ENCODE measurements at regions not wholly inside any gene's neighbourhood (a gene's known extent, or its start where the extent isn't known, plus 50 kb on each side); places are given as distances from the start of the nearest gene placed in this dataset.
A peak's percentile ranks its signal among the peaks of the same experiment; 100 is the strongest.

- Mint-ChIP-seq H3K4me3 (no peak overlapping the region), H3K27me3 (ENCODE audit: low read depth) (no peaks in the 10 kb centered on the region), H3K36me3 (ENCODE audit: low read depth) (peaks cover 4% of the 10 kb centered on the region), H3K4me1 (peaks cover 26% of the 10 kb centered on the region), H3K9me3 (peaks cover 10% of the 10 kb centered on the region), H3K27ac (peak overlapping the region; percentile 66 to 83 (median 82))
- TF ChIP-seq, protein P1, sequence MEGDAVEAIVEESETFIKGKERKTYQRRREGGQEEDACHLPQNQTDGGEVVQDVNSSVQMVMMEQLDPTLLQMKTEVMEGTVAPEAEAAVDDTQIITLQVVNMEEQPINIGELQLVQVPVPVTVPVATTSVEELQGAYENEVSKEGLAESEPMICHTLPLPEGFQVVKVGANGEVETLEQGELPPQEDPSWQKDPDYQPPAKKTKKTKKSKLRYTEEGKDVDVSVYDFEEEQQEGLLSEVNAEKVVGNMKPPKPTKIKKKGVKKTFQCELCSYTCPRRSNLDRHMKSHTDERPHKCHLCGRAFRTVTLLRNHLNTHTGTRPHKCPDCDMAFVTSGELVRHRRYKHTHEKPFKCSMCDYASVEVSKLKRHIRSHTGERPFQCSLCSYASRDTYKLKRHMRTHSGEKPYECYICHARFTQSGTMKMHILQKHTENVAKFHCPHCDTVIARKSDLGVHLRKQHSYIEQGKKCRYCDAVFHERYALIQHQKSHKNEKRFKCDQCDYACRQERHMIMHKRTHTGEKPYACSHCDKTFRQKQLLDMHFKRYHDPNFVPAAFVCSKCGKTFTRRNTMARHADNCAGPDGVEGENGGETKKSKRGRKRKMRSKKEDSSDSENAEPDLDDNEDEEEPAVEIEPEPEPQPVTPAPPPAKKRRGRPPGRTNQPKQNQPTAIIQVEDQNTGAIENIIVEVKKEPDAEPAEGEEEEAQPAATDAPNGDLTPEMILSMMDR (IDR thresholded peaks at IDR 0.05; ENCODE audit: unreplicated experiment in 3 of 3) = no peak
Observed at GRCh38 chr2:145066151-145066661, 546.3 kb upstream of the ZEB2 start.

- Mint-ChIP-seq H3K4me1 (peaks cover 26% of the 10 kb centered on the region), H3K27ac (peak overlapping the region; percentile 66 to 83 (median 82)), H3K4me3 (no peak overlapping the region), H3K36me3 (ENCODE audit: low read depth) (peaks cover 4% of the 10 kb centered on the region), H3K27me3 (ENCODE audit: low read depth) (no peaks in the 10 kb centered on the region), H3K9me3 (peaks cover 9% of the 10 kb centered on the region)
- TF ChIP-seq, protein P1 (IDR thresholded peaks at IDR 0.05; ENCODE audit: unreplicated experiment in 3 of 3) = no peak
Observed at GRCh38 chr2:145065342-145065741, 545.4 kb upstream of the ZEB2 start.

- TF ChIP-seq, protein P1 (IDR thresholded peaks at IDR 0.05; ENCODE audit: unreplicated experiment in 3 of 3) = no peak
- no peak overlapping the region for H3K27ac Mint-ChIP-seq
- peaks cover 5% of the 10 kb centered on the region for H3K9me3 Mint-ChIP-seq
- H3K4me3 Mint-ChIP-seq = no peak overlapping the region
- peaks cover 30% of the 10 kb centered on the region for H3K4me1 Mint-ChIP-seq
- peaks cover 3% of the 10 kb centered on the region for H3K36me3 Mint-ChIP-seq (ENCODE audit: low read depth)
- no peaks in the 10 kb centered on the region for H3K27me3 Mint-ChIP-seq (ENCODE audit: low read depth)
Observed at GRCh38 chr2:145064511-145064910, 544.6 kb upstream of the ZEB2 start.

- Mint-ChIP-seq H3K36me3 (ENCODE audit: low read depth) (no peaks in the 10 kb centered on the region), H3K4me3 (no peak overlapping the region), H3K27me3 (ENCODE audit: low read depth) (no peaks in the 10 kb centered on the region), H3K27ac (no peak overlapping the region), H3K9me3 (peaks cover 4% of the 10 kb centered on the region), H3K4me1 (peaks cover 10% of the 10 kb centered on the region)
- TF ChIP-seq, protein P1 (IDR thresholded peaks at IDR 0.05; ENCODE audit: unreplicated experiment in 3 of 3) = no peak
Observed at GRCh38 chr2:145060876-145061275, 541.0 kb upstream of the ZEB2 start.

DNA sequence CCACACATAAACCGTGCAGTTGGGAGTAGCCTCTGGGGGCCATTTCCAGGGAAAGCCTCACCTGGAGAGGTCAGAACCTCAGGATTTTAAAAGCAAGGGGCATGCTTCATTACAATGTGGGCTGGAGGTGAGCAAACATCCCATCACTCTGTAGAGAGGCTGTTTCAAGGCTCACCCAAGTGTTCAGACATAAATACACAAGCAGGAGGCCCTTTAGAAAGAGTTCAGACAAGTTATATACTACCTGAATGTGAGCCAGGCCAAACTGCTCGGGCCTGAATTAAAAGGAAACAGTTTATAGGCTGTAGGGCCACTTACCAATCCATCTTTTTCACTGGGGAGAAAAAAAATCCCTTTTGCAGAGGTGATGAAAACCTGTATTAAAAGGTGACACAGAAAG is 540.0 kb upstream of the ZEB2 start:
- Mint-ChIP-seq H3K27me3 (ENCODE audit: low read depth) (no peaks in the 10 kb centered on the region), H3K4me1 (peaks cover 5% of the 10 kb centered on the region), H3K36me3 (ENCODE audit: low read depth) (no peaks in the 10 kb centered on the region), H3K9me3 (peaks cover 4% of the 10 kb centered on the region), H3K27ac (peak overlapping the region in 2 of 3 experiments; percentile 5 to 9), H3K4me3 (no peak overlapping the region)
- TF ChIP-seq, protein P1 (IDR thresholded peaks at IDR 0.05; ENCODE audit: unreplicated experiment in 3 of 3) = no peak

GRCh38 chr2:145059343-145059742 is 539.4 kb upstream of the ZEB2 start:
- TF ChIP-seq, protein P1 (IDR thresholded peaks at IDR 0.05; ENCODE audit: unreplicated experiment in 3 of 3) = no peak
- Mint-ChIP-seq H3K9me3 (peaks cover 4% of the 10 kb centered on the region), H3K4me3 (no peak overlapping the region), H3K36me3 (ENCODE audit: low read depth) (no peaks in the 10 kb centered on the region), H3K4me1 (peaks cover 5% of the 10 kb centered on the region), H3K27ac (peak overlapping the region in 2 of 3 experiments; percentile 9 to 41), H3K27me3 (ENCODE audit: low read depth) (no peaks in the 10 kb centered on the region)
